ENCODE measurements at regions not wholly inside any gene's neighbourhood (a gene's known extent, or its start where the extent isn't known, plus 50 kb on each side); places are given as distances from the start of the nearest gene placed in this dataset.

DNA sequence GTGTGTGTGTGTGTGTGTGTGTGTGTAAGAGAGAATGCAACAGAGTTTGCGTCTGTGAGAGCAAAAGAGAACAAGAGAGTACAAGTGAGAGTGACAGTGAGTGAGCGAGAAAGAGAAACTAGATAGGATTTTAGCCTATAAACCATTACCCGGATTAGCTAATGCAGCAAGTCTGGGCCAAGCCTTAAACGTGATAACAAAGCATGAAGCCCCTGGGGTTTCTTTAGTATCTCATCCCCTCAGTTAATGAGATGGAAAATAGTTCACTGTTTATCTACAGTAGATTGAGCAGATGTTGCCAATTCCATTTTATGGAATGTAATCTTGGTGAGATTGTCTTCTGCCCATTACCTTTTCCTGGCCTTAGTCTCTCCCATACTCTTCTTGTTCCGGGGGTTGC is 114.5 kb downstream of the MAT2B start:
- FAIRE-seq (no peak), DNase-seq (ENCODE audit: low read depth, low spot score) (no peak)
- Histone ChIP-seq H3K27me3 (ENCODE audit: control insufficient read depth in 2 of 2, insufficient read depth in 2 of 2, low read length in 2 of 2) (no peaks in the 10 kb centered on the region), H3K4me3 (replicated peaks in 1 of 3; ENCODE audit: insufficient read depth in 1 of 3, low read depth in 1 of 3, low read length in 3 of 3) (no peak overlapping the region), H3K4me2 (ENCODE audit: insufficient read depth, low read length) (no peak overlapping the region), H3K79me2 (ENCODE audit: control insufficient read depth, insufficient read depth, low read length) (no peaks in the 10 kb centered on the region), H2AFZ (ENCODE audit: low read depth, low read length) (no peak overlapping the region), H4K20me1 (replicated peaks; ENCODE audit: control insufficient read depth, extremely low read depth, insufficient read depth, low read length) (no peaks in the 10 kb centered on the region), H3K9me1 (replicated peaks; ENCODE audit: control insufficient read depth, extremely low read depth, insufficient read depth, low read length) (no peaks in the 10 kb centered on the region), H3K36me3 (ENCODE audit: control insufficient read depth in 2 of 2, extremely low read depth in 1 of 2, insufficient read depth in 2 of 2, low read length in 2 of 2) (no peaks in the 10 kb centered on the region), H3K9ac (replicated peaks; ENCODE audit: extremely low read depth, insufficient read depth, low read length) (no peak overlapping the region), H3K4me1 (ENCODE audit: control insufficient read depth, extremely low read depth, insufficient read depth, low read length) (no peaks in the 10 kb centered on the region), H3K27ac (ENCODE audit: insufficient read depth, low read depth, low read length) (no peak overlapping the region), H3K9me3 (replicated peaks; ENCODE audit: control insufficient read depth, insufficient read depth, low read length) (no peaks in the 10 kb centered on the region)
- TF ChIP-seq MYC (IDR thresholded peaks at IDR 0.05; ENCODE audit: low read depth, low read length) (no peak), GATA2 (IDR thresholded peaks at IDR 0.05; ENCODE audit: insufficient read depth, insufficient read length, low read depth, low read length) (no peak), POLR2AphosphoS5 (IDR thresholded peaks at IDR 0.05; ENCODE audit: insufficient read depth, low read depth, low read length) (no peak), FOS (IDR thresholded peaks at IDR 0.05; ENCODE audit: borderline replicate concordance, insufficient read depth, low read length) (no peak), EZH2 (IDR thresholded peaks at IDR 0.05; ENCODE audit: borderline replicate concordance, low read depth, low read length, severe bottlenecking) (no peak), JUN (IDR thresholded peaks at IDR 0.05; ENCODE audit: borderline replicate concordance, insufficient read depth, insufficient read length, low read depth) (no peak)
- TF ChIP-seq, protein P1, sequence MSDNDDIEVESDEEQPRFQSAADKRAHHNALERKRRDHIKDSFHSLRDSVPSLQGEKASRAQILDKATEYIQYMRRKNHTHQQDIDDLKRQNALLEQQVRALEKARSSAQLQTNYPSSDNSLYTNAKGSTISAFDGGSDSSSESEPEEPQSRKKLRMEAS (IDR thresholded peaks at IDR 0.05; ENCODE audit: insufficient read depth, insufficient read length) = no peak
- POLR2A ChIA-PET = no interaction called here
- dilution Hi-C loops (cut with MboI; ENCODE audit: extremely low pct_ligation_motif_present, low sequenced_read_pairs) = no loop called here
- CTCF ChIA-PET = interaction anchor here (0.9 kb wide), 1 partner anchor 884 kb away, joined by 3 read pairs; no protein-coding TSS in a partner anchor
- BruUV-seq (replicated peaks) = no TSS peak
- intact Hi-C loops (cut with micrococcal nuclease) = no loop called here

DNA sequence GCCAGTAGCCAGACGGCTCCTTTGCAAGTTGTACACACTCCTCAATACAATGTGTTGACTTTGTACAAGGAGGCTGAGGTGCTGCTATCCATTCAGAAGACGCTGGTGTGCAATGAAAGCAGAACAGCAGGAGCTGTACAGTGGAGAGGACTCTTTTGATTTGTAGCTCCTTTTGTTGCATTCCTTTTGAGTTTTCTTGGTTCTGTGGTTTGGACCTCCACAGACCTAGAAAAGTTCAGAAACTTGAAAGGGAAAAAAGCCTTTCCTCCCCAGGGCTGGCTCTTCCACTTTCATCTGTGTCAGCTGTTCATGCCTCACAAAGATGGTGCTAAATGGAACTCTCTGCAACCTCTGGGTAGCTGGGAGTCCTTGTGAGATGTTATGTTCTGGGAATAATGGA is 117.4 kb downstream of the MAT2B start:
- Histone ChIP-seq H3K79me2 (ENCODE audit: control insufficient read depth, insufficient read depth, low read length) (no peaks in the 10 kb centered on the region), H3K27me3 (ENCODE audit: control insufficient read depth in 2 of 2, insufficient read depth in 2 of 2, low read length in 2 of 2) (no peaks in the 10 kb centered on the region)
- dilution Hi-C loops (cut with MboI; ENCODE audit: extremely low pct_ligation_motif_present, low sequenced_read_pairs) = no loop called here

More for the DNA sequence above, 117.4 kb downstream of the MAT2B start:
- no peaks in the 10 kb centered on the region for H3K9me3 ChIP-seq (replicated peaks; ENCODE audit: control insufficient read depth, insufficient read depth, low read length)
- DNase-seq (ENCODE audit: low read depth, low spot score) (no peak), FAIRE-seq (no peak)
- no peaks in the 10 kb centered on the region for H3K36me3 ChIP-seq (ENCODE audit: control insufficient read depth in 2 of 2, extremely low read depth in 1 of 2, insufficient read depth in 2 of 2, low read length in 2 of 2)
- no peak overlapping the region for H3K9ac ChIP-seq (replicated peaks; ENCODE audit: extremely low read depth, insufficient read depth, low read length)
- CTCF ChIA-PET = no interaction called here
- H2AFZ ChIP-seq (ENCODE audit: low read depth, low read length) = no peak overlapping the region
- H4K20me1 ChIP-seq (replicated peaks; ENCODE audit: control insufficient read depth, extremely low read depth, insufficient read depth, low read length) = no peaks in the 10 kb centered on the region
- intact Hi-C loops (cut with micrococcal nuclease) = no loop called here
- no TSS peak for BruUV-seq (replicated peaks)
- TF ChIP-seq, protein P1 (IDR thresholded peaks at IDR 0.05; ENCODE audit: insufficient read depth, insufficient read length) = no peak
- TF ChIP-seq MYC (IDR thresholded peaks at IDR 0.05; ENCODE audit: low read depth, low read length) (no peak), EZH2 (IDR thresholded peaks at IDR 0.05; ENCODE audit: borderline replicate concordance, low read depth, low read length, severe bottlenecking) (no peak), POLR2AphosphoS5 (IDR thresholded peaks at IDR 0.05; ENCODE audit: insufficient read depth, low read depth, low read length) (no peak), FOS (IDR thresholded peaks at IDR 0.05; ENCODE audit: borderline replicate concordance, insufficient read depth, low read length) (no peak), JUN (IDR thresholded peaks at IDR 0.05; ENCODE audit: borderline replicate concordance, insufficient read depth, insufficient read length, low read depth) (no peak), POLR2A (IDR thresholded peaks at IDR 0.05; ENCODE audit: low read depth, low read length) (no peak), GATA2 (IDR thresholded peaks at IDR 0.05; ENCODE audit: insufficient read depth, insufficient read length, low read depth, low read length) (no peak)
- TF ChIP-seq, protein P2, sequence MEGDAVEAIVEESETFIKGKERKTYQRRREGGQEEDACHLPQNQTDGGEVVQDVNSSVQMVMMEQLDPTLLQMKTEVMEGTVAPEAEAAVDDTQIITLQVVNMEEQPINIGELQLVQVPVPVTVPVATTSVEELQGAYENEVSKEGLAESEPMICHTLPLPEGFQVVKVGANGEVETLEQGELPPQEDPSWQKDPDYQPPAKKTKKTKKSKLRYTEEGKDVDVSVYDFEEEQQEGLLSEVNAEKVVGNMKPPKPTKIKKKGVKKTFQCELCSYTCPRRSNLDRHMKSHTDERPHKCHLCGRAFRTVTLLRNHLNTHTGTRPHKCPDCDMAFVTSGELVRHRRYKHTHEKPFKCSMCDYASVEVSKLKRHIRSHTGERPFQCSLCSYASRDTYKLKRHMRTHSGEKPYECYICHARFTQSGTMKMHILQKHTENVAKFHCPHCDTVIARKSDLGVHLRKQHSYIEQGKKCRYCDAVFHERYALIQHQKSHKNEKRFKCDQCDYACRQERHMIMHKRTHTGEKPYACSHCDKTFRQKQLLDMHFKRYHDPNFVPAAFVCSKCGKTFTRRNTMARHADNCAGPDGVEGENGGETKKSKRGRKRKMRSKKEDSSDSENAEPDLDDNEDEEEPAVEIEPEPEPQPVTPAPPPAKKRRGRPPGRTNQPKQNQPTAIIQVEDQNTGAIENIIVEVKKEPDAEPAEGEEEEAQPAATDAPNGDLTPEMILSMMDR (IDR thresholded peaks at IDR 0.05; ENCODE audit: extremely low read depth in 1 of 2, insufficient read depth in 1 of 2, low read depth in 1 of 2, low read length in 2 of 2) = no peak
- H3K9me1 ChIP-seq (replicated peaks; ENCODE audit: control insufficient read depth, extremely low read depth, insufficient read depth, low read length) = no peaks in the 10 kb centered on the region
- POLR2A ChIA-PET = no interaction called here
- no peak overlapping the region for H3K4me3 ChIP-seq (replicated peaks in 1 of 3; ENCODE audit: insufficient read depth in 1 of 3, low read depth in 1 of 3, low read length in 3 of 3)
- H3K4me2 ChIP-seq (ENCODE audit: insufficient read depth, low read length) = no peak overlapping the region
- no peak overlapping the region for H3K27ac ChIP-seq (ENCODE audit: insufficient read depth, low read depth, low read length)
- no peaks in the 10 kb centered on the region for H3K4me1 ChIP-seq (ENCODE audit: control insufficient read depth, extremely low read depth, insufficient read depth, low read length)

All from endothelial cell of umbilical vein (primary cell).